ENCODE measurements at regions not wholly inside any gene's neighbourhood (a gene's known extent, or its start where the extent isn't known, plus 50 kb on each side); places are given as distances from the start of the nearest gene placed in this dataset.
"Not testable (repeated sequence)": the region's sequence is repeated elsewhere in the genome, so short reads cannot be mapped to it uniquely, and the experiment has no call there.

GRCh38 chr5:52077941-52078815 lies 694.9 kb downstream of the ISL1 start:
- Histone ChIP-seq H3K4me3 (ENCODE audit: low read length) (no peak overlapping the region), H3K27me3 (replicated peaks; ENCODE audit: control insufficient read depth, insufficient read depth, low read length) (no peaks in the 10 kb centered on the region), H3K36me3 (ENCODE audit: control insufficient read depth, insufficient read depth, low read length, severe bottlenecking) (no peaks in the 10 kb centered on the region), H3K4me1 (ENCODE audit: control insufficient read depth, insufficient read depth, low read length) (no peaks in the 10 kb centered on the region), H3K9ac (ENCODE audit: low read length) (no peak overlapping the region), H3K9me3 (ENCODE audit: control insufficient read depth, low read length) (no peaks in the 10 kb centered on the region)
- no peak for DNase-seq (ENCODE audit: low read depth)

- not testable (repeated sequence) for H3K9ac ChIP-seq (ENCODE audit: low read length); H3K9me3 ChIP-seq (ENCODE audit: control insufficient read depth, low read length); H3K36me3 ChIP-seq (ENCODE audit: control insufficient read depth, insufficient read depth, low read length, severe bottlenecking); H3K4me3 ChIP-seq (ENCODE audit: low read length); DNase-seq (ENCODE audit: low read depth); H3K4me1 ChIP-seq (ENCODE audit: control insufficient read depth, insufficient read depth, low read length); H3K27me3 ChIP-seq (replicated peaks; ENCODE audit: control insufficient read depth, insufficient read depth, low read length)
Measured at GRCh38 chr5:52102311-52102710, 685.4 kb upstream of the ITGA1 start.

- no peak for DNase-seq (ENCODE audit: low read depth)
- H3K27me3 ChIP-seq (replicated peaks; ENCODE audit: control insufficient read depth, insufficient read depth, low read length): no peaks in the 10 kb centered on the region
- no peaks in the 10 kb centered on the region for H3K4me1 ChIP-seq (ENCODE audit: control insufficient read depth, insufficient read depth, low read length)
- no peak overlapping the region for H3K9ac ChIP-seq (ENCODE audit: low read length)
- no peak overlapping the region for H3K4me3 ChIP-seq (ENCODE audit: low read length)
- H3K36me3 ChIP-seq (ENCODE audit: control insufficient read depth, insufficient read depth, low read length, severe bottlenecking): no peaks in the 10 kb centered on the region
- peaks cover 10% of the 10 kb centered on the region for H3K9me3 ChIP-seq (ENCODE audit: control insufficient read depth, low read length)
Measured at GRCh38 chr5:52107210-52107905, 680.4 kb upstream of the ITGA1 start.

GRCh38 chr5:52119768-52120167 lies 667.9 kb upstream of the ITGA1 start:
- H3K36me3 ChIP-seq (ENCODE audit: control insufficient read depth, insufficient read depth, low read length, severe bottlenecking): no peaks in the 10 kb centered on the region
- no peak overlapping the region for H3K4me3 ChIP-seq (ENCODE audit: low read length)
- no peak for DNase-seq (ENCODE audit: low read depth)
- H3K4me1 ChIP-seq (ENCODE audit: control insufficient read depth, insufficient read depth, low read length): no peaks in the 10 kb centered on the region
- H3K27me3 ChIP-seq (replicated peaks; ENCODE audit: control insufficient read depth, insufficient read depth, low read length): no peaks in the 10 kb centered on the region
- no peak overlapping the region for H3K9ac ChIP-seq (ENCODE audit: low read length)
- no peaks in the 10 kb centered on the region for H3K9me3 ChIP-seq (ENCODE audit: control insufficient read depth, low read length)

- H3K27me3 ChIP-seq (replicated peaks; ENCODE audit: control insufficient read depth, insufficient read depth, low read length): no peaks in the 10 kb centered on the region
- no peak for DNase-seq (ENCODE audit: low read depth)
- no peaks in the 10 kb centered on the region for H3K4me1 ChIP-seq (ENCODE audit: control insufficient read depth, insufficient read depth, low read length)
- H3K36me3 ChIP-seq (ENCODE audit: control insufficient read depth, insufficient read depth, low read length, severe bottlenecking): no peaks in the 10 kb centered on the region
- H3K9me3 ChIP-seq (ENCODE audit: control insufficient read depth, low read length): no peaks in the 10 kb centered on the region
- no peak overlapping the region for H3K4me3 ChIP-seq (ENCODE audit: low read length)
- H3K9ac ChIP-seq (ENCODE audit: low read length): no peak overlapping the region
Measured at GRCh38 chr5:52132053-52132452, 655.7 kb upstream of the ITGA1 start.

GRCh38 chr5:52134013-52134650 lies 653.6 kb upstream of the ITGA1 start:
- H3K9ac ChIP-seq (ENCODE audit: low read length): no peak overlapping the region
- no peak for DNase-seq (ENCODE audit: low read depth)
- no peaks in the 10 kb centered on the region for H3K27me3 ChIP-seq (replicated peaks; ENCODE audit: control insufficient read depth, insufficient read depth, low read length)

GRCh38 chr5:52139888-52140615 lies 647.7 kb upstream of the ITGA1 start:
- H3K27me3 ChIP-seq (replicated peaks; ENCODE audit: control insufficient read depth, insufficient read depth, low read length): no peaks in the 10 kb centered on the region
- no peak overlapping the region for H3K4me3 ChIP-seq (ENCODE audit: low read length)
- no peaks in the 10 kb centered on the region for H3K36me3 ChIP-seq (ENCODE audit: control insufficient read depth, insufficient read depth, low read length, severe bottlenecking)
- H3K4me1 ChIP-seq (ENCODE audit: control insufficient read depth, insufficient read depth, low read length): no peaks in the 10 kb centered on the region
- no peak for DNase-seq (ENCODE audit: low read depth)
- no peaks in the 10 kb centered on the region for H3K9me3 ChIP-seq (ENCODE audit: control insufficient read depth, low read length)
- H3K9ac ChIP-seq (ENCODE audit: low read length): no peak overlapping the region

More at GRCh38 chr5:52134013-52134650, 653.6 kb upstream of the ITGA1 start:
- Histone ChIP-seq H3K36me3 (ENCODE audit: control insufficient read depth, insufficient read depth, low read length, severe bottlenecking) (no peaks in the 10 kb centered on the region), H3K4me1 (ENCODE audit: control insufficient read depth, insufficient read depth, low read length) (no peaks in the 10 kb centered on the region), H3K4me3 (ENCODE audit: low read length) (no peak overlapping the region), H3K9me3 (ENCODE audit: control insufficient read depth, low read length) (no peaks in the 10 kb centered on the region)

GRCh38 chr5:52148679-52149078 lies 639.0 kb upstream of the ITGA1 start:
- no peaks in the 10 kb centered on the region for H3K36me3 ChIP-seq (ENCODE audit: control insufficient read depth, insufficient read depth, low read length, severe bottlenecking)
- H3K4me3 ChIP-seq (ENCODE audit: low read length): no peak overlapping the region
- H3K9ac ChIP-seq (ENCODE audit: low read length): no peak overlapping the region
- DNase-seq (ENCODE audit: low read depth): no peak
- no peaks in the 10 kb centered on the region for H3K4me1 ChIP-seq (ENCODE audit: control insufficient read depth, insufficient read depth, low read length)
- no peaks in the 10 kb centered on the region for H3K9me3 ChIP-seq (ENCODE audit: control insufficient read depth, low read length)
- H3K27me3 ChIP-seq (replicated peaks; ENCODE audit: control insufficient read depth, insufficient read depth, low read length): no peaks in the 10 kb centered on the region

GRCh38 chr5:52150501-52150900 lies 637.2 kb upstream of the ITGA1 start:
- Histone ChIP-seq H3K27me3 (replicated peaks; ENCODE audit: control insufficient read depth, insufficient read depth, low read length) (no peaks in the 10 kb centered on the region), H3K4me3 (ENCODE audit: low read length) (no peak overlapping the region), H3K9ac (ENCODE audit: low read length) (no peak overlapping the region), H3K9me3 (ENCODE audit: control insufficient read depth, low read length) (no peaks in the 10 kb centered on the region), H3K36me3 (ENCODE audit: control insufficient read depth, insufficient read depth, low read length, severe bottlenecking) (no peaks in the 10 kb centered on the region), H3K4me1 (ENCODE audit: control insufficient read depth, insufficient read depth, low read length) (no peaks in the 10 kb centered on the region)
- no peak for DNase-seq (ENCODE audit: low read depth)

GRCh38 chr5:52156809-52157208 lies 630.9 kb upstream of the ITGA1 start:
- H3K36me3 ChIP-seq (ENCODE audit: control insufficient read depth, insufficient read depth, low read length, severe bottlenecking); H3K27me3 ChIP-seq (replicated peaks; ENCODE audit: control insufficient read depth, insufficient read depth, low read length); H3K4me3 ChIP-seq (ENCODE audit: low read length); H3K9me3 ChIP-seq (ENCODE audit: control insufficient read depth, low read length); H3K9ac ChIP-seq (ENCODE audit: low read length); DNase-seq (ENCODE audit: low read depth); H3K4me1 ChIP-seq (ENCODE audit: control insufficient read depth, insufficient read depth, low read length): not testable (repeated sequence)

GRCh38 chr5:52165806-52166205 lies 621.9 kb upstream of the ITGA1 start:
- H3K36me3 ChIP-seq (ENCODE audit: control insufficient read depth, insufficient read depth, low read length, severe bottlenecking); H3K9ac ChIP-seq (ENCODE audit: low read length); DNase-seq (ENCODE audit: low read depth); H3K9me3 ChIP-seq (ENCODE audit: control insufficient read depth, low read length); H3K4me3 ChIP-seq (ENCODE audit: low read length); H3K27me3 ChIP-seq (replicated peaks; ENCODE audit: control insufficient read depth, insufficient read depth, low read length); H3K4me1 ChIP-seq (ENCODE audit: control insufficient read depth, insufficient read depth, low read length): not testable (repeated sequence)

Measured in adipocyte (in vitro differentiated cells).